Trophoblast cell (in vitro differentiated cells and primary cell): ENCODE measurements at regions not wholly inside any gene's neighbourhood (a gene's known extent, or its start where the extent isn't known, plus 50 kb on each side); places are given as distances from the start of the nearest gene placed in this dataset.

ENCODE experiments used
- DNase-seq, 2 donors: peaks; one replicate each; pipeline ENCODE4 v3.0.0-alpha.2; 2016
- H2AFZ ChIP-seq: 2 replicates; pipeline ENCODE4 v1.6.1; 2013; ENCODE audit warnings: low read length, moderate library complexity, mild to moderate bottlenecking; ENCODE audit not compliant: insufficient read depth, poor library complexity
- H2AK5ac ChIP-seq: 2 replicates; pipeline ENCODE4 v1.6.1; 2013; ENCODE audit warnings: mild to moderate bottlenecking, low read length
- H2BK120ac ChIP-seq: 2 replicates; pipeline ENCODE4 v1.6.1; 2013; ENCODE audit warnings: low read length, mild to moderate bottlenecking, moderate library complexity; ENCODE audit not compliant: insufficient read depth, poor library complexity
- H2BK12ac ChIP-seq: 2 replicates; pipeline ENCODE4 v1.6.1; 2013; ENCODE audit warnings: mild to moderate bottlenecking, low read length, moderate library complexity
- H2BK5ac ChIP-seq: 2 replicates; pipeline ENCODE4 v1.6.1; 2013; ENCODE audit warnings: low read length, low read depth, moderate library complexity, mild to moderate bottlenecking; ENCODE audit not compliant: poor library complexity
- H3K14ac ChIP-seq: 2 replicates; pipeline ENCODE4 v1.6.1; 2013; ENCODE audit warnings: mild to moderate bottlenecking, low read length
- H3K18ac ChIP-seq: 2 replicates; pipeline ENCODE4 v1.6.1; 2013; ENCODE audit warnings: mild to moderate bottlenecking, low read length
- H3K23ac ChIP-seq: 2 replicates; pipeline ENCODE4 v1.6.1; 2013; ENCODE audit warnings: low read length
- H3K27ac ChIP-seq: 2 replicates; pipeline ENCODE4 v1.5.1; 2013; ENCODE audit warnings: low read depth, mild to moderate bottlenecking, inconsistent platforms, low read length, moderate library complexity
- H3K27me3 ChIP-seq: 2 replicates; pipeline ENCODE4 v1.6.1; 2013; ENCODE audit warnings: inconsistent platforms, mild to moderate bottlenecking, low read length, moderate library complexity; ENCODE audit not compliant: insufficient read depth
- H3K36me3 ChIP-seq, 2 experiments: 1 replicate in 1 of 2; 2 replicates in 1 of 2; pipeline ENCODE4 v1.6.1; 2013; ENCODE audit warnings: low read length in 2 of 2, mild to moderate bottlenecking in 2 of 2, moderate library complexity in 1 of 2; ENCODE audit not compliant: insufficient read depth in 2 of 2, control insufficient read depth in 1 of 2
- H3K4ac ChIP-seq: 2 replicates; pipeline ENCODE4 v1.6.1; 2013; ENCODE audit warnings: low read depth, mild to moderate bottlenecking, low read length, moderate library complexity
- H3K4me1 ChIP-seq, 2 experiments: 1 replicate in 1 of 2; 2 replicates in 1 of 2; pipeline ENCODE4 v1.6.1; 2013; ENCODE audit warnings: low read length in 2 of 2, mild to moderate bottlenecking in 2 of 2, moderate library complexity in 1 of 2; ENCODE audit not compliant: insufficient read depth in 2 of 2, control insufficient read depth in 1 of 2
- H3K4me2 ChIP-seq: 2 replicates; pipeline ENCODE4 v1.6.1; 2013; ENCODE audit warnings: inconsistent platforms, mild to moderate bottlenecking, low read length, moderate library complexity
- H3K4me3 ChIP-seq: 2 replicates; pipeline ENCODE4 v1.5.1; 2013; ENCODE audit warnings: mild to moderate bottlenecking, low read depth, low read length, inconsistent platforms
- H3K79me1 ChIP-seq: one replicate; pipeline ENCODE4 v1.6.1; 2013; ENCODE audit warnings: low read length
- H3K79me2 ChIP-seq: 2 replicates; pipeline ENCODE4 v1.6.1; 2013; ENCODE audit warnings: low read length, mild to moderate bottlenecking; ENCODE audit not compliant: control insufficient read depth, insufficient read depth, poor library complexity
- H3K9ac ChIP-seq: 2 replicates; pipeline ENCODE4 v1.6.1; 2013; ENCODE audit warnings: mild to moderate bottlenecking, low read length
- H3K9me3 ChIP-seq: 2 replicates; pipeline ENCODE4 v1.6.1; 2013; ENCODE audit warnings: low read depth, mild to moderate bottlenecking, control low read depth, inconsistent platforms, low read length; ENCODE audit not compliant: insufficient read depth
- H4K12ac ChIP-seq: 2 replicates; pipeline ENCODE4 v1.6.1; 2013; ENCODE audit warnings: low read depth, mild to moderate bottlenecking, low read length, moderate library complexity
- H4K8ac ChIP-seq: 2 replicates; pipeline ENCODE4 v1.6.1; 2013; ENCODE audit warnings: low read depth, mild to moderate bottlenecking, low read length, moderate library complexity
- H4K91ac ChIP-seq: one replicate; pipeline ENCODE4 v1.6.1; 2013; ENCODE audit warnings: low read depth, mild to moderate bottlenecking, low read length, moderate library complexity
- WGBS: extraction: QIAGEN DNeasy Blood & Tissue Kit; methylation state at CpG from one replicate; pipeline ENCODE4 v1.1.7; 2013; ENCODE audit warnings: missing lambda C conversion rate; ENCODE audit not compliant: insufficient read length, insufficient coverage; ENCODE audit errors: extremely low coverage; 5-methylcytosine and 5-hydroxymethylcytosine counted together

DNA sequence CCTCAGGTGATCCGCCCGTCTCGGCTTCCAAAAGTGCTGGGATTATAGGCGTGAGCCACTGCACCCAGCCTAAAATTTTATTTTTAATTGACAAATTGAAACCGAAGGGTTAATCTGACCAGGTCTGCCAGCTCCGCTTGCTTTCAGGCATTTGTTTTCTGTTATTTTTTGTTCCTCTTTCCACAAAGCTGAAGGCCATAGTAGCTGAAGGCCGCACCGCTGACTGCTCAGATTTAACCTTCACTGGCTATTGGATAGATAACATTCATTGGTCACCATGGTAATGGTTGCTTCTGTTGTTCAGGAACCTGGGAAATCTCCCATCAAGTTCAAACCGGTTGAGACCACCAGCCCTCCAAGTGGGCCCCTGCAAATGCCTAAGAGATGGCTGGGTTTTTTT lies 124.5 kb upstream of the USP29 start:
- H3K9ac ChIP-seq = no peak overlapping the region
- no peak overlapping the region for H4K12ac ChIP-seq
- H4K8ac ChIP-seq = no peak overlapping the region
- H3K9me3 ChIP-seq = peaks cover 24% of the 10 kb centered on the region
- H2BK5ac ChIP-seq = no peak overlapping the region
- H3K18ac ChIP-seq = no peak overlapping the region
- no peak overlapping the region for H3K4ac ChIP-seq
- no CpG with 5 or more reads among the region's 9 CpGs for WGBS
- no peak overlapping the region for H2AK5ac ChIP-seq
- no peaks in the 10 kb centered on the region for H3K79me1 ChIP-seq
- H3K36me3 ChIP-seq = no peaks in the 10 kb centered on the region
- H3K27ac ChIP-seq = no peak overlapping the region
- no peaks in the 10 kb centered on the region for H3K27me3 ChIP-seq
- H3K79me2 ChIP-seq = no peaks in the 10 kb centered on the region
- no peak overlapping the region for H3K4me3 ChIP-seq
- no peak overlapping the region for H3K14ac ChIP-seq
- H2BK120ac ChIP-seq = no peak overlapping the region
- H2AFZ ChIP-seq = no peak overlapping the region
- no peak overlapping the region for H4K91ac ChIP-seq
- no peak overlapping the region for H3K23ac ChIP-seq
- no peak for DNase-seq
- H3K4me2 ChIP-seq = no peak overlapping the region
- H2BK12ac ChIP-seq = no peak overlapping the region
- no peaks in the 10 kb centered on the region for H3K4me1 ChIP-seq

DNA sequence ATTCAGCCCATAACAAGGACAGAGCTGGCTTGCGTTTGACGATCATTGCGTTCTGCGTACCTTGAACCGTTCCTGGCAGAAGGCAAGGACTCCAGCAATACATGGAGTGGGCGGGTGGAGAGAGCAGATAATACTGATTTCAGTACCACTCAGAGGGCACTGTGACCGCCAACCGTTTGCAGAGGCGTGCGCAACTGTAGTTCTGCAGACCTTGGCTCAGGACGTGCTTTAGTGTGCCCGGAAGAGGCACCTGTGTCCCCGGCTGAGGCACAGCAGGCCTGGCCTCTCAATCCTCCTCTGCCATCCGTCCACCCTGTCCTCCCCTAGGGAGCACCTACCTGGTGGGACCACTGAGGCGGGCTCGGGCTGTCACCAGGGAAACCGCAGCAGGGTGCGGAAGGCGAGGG lies 117.6 kb upstream of the USP29 start:
- Histone ChIP-seq H3K4me2 (no peak overlapping the region), H3K79me1 (no peaks in the 10 kb centered on the region), H2BK120ac (no peak overlapping the region), H2AFZ (no peak overlapping the region), H3K36me3 (no peaks in the 10 kb centered on the region), H4K91ac (no peak overlapping the region), H3K9me3 (peaks cover 36% of the 10 kb centered on the region), H3K18ac (no peak overlapping the region), H3K79me2 (no peaks in the 10 kb centered on the region), H3K23ac (no peak overlapping the region), H3K27me3 (no peaks in the 10 kb centered on the region), H2BK5ac (no peak overlapping the region), H2AK5ac (no peak overlapping the region), H3K9ac (no peak overlapping the region), H4K12ac (no peak overlapping the region), H2BK12ac (no peak overlapping the region), H3K27ac (no peak overlapping the region), H3K4ac (no peak overlapping the region), H4K8ac (no peak overlapping the region), H3K4me1 (no peaks in the 10 kb centered on the region), H3K4me3 (no peak overlapping the region), H3K14ac (no peak overlapping the region)
- DNase-seq = no peak
- WGBS = no CpG with 5 or more reads among the region's 19 CpGs

DNA sequence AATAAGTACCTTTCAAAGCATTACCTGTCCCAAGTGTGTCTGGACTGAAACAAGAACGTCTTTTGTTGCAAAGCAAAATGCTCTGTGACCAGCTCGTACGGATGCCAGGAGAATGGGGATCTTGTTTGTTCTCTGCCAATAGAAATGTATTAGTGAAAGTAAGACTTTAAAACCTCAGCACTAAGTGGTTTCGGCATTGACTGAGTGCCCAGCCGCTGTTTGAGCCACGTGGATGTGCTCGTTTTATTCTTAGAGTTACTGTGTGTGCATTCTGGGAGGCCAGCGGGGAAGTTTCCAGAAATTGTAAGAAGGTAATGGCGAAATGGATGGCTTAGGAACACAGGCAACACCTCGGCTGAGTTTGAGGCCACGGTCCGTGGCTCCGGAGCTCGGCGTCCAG lies 117.1 kb upstream of the USP29 start:
- H3K23ac ChIP-seq = no peak overlapping the region
- no peak overlapping the region for H3K18ac ChIP-seq
- H3K79me1 ChIP-seq = no peaks in the 10 kb centered on the region
- DNase-seq = no peak
- H3K4me1 ChIP-seq = no peaks in the 10 kb centered on the region
- H2AK5ac ChIP-seq = no peak overlapping the region
- no peak overlapping the region for H4K8ac ChIP-seq
- H3K4me3 ChIP-seq = no peak overlapping the region
- no peak overlapping the region for H3K4me2 ChIP-seq
- peaks cover 40% of the 10 kb centered on the region for H3K9me3 ChIP-seq
- no peak overlapping the region for H3K9ac ChIP-seq
- H3K14ac ChIP-seq = no peak overlapping the region
- no peaks in the 10 kb centered on the region for H3K27me3 ChIP-seq
- no peak overlapping the region for H3K27ac ChIP-seq
- no peaks in the 10 kb centered on the region for H3K79me2 ChIP-seq
- H4K91ac ChIP-seq = no peak overlapping the region
- no peak overlapping the region for H2BK120ac ChIP-seq
- H2BK12ac ChIP-seq = no peak overlapping the region
- no peak overlapping the region for H2AFZ ChIP-seq
- H3K36me3 ChIP-seq = no peaks in the 10 kb centered on the region
- no peak overlapping the region for H2BK5ac ChIP-seq
- no peak overlapping the region for H3K4ac ChIP-seq
- no peak overlapping the region for H4K12ac ChIP-seq
- no CpG with 5 or more reads among the region's 15 CpGs for WGBS

DNA sequence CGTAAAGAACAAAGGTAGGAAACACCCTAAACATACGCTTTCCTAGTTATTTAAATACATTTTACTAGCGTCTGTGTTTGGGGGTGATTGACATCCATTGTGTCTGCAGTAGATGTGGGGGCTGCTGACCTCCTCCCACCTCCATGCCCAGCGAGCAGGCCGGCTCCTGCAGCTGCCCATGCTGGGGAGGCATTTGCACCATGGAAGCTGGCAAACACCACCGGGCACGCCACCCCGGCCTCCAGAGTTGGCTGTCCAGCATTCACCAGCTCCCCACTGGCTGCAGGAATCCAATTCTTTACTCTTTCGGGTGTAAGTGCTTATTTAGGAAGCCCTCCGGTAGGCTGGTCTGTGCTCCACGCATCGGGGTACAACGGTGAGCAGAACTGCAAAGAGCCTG lies 115.4 kb upstream of the USP29 start:
- Histone ChIP-seq H2BK5ac (no peak overlapping the region), H3K27me3 (no peaks in the 10 kb centered on the region), H3K14ac (no peak overlapping the region), H2BK120ac (no peak overlapping the region), H3K79me1 (no peaks in the 10 kb centered on the region), H3K4me3 (no peak overlapping the region), H3K4me2 (no peak overlapping the region), H3K23ac (no peak overlapping the region), H2AFZ (no peak overlapping the region), H3K36me3 (no peaks in the 10 kb centered on the region), H2BK12ac (no peak overlapping the region), H3K9ac (no peak overlapping the region), H2AK5ac (no peak overlapping the region), H3K4me1 (no peaks in the 10 kb centered on the region), H4K8ac (no peak overlapping the region), H3K18ac (no peak overlapping the region), H3K9me3 (peaks cover 48% of the 10 kb centered on the region), H4K91ac (no peak overlapping the region), H3K79me2 (no peaks in the 10 kb centered on the region), H4K12ac (no peak overlapping the region), H3K27ac (no peak overlapping the region), H3K4ac (no peak overlapping the region)
- WGBS = no CpG with 5 or more reads among the region's 13 CpGs
- DNase-seq = no peak
